Heart right ventricle (tissue), 16 donors: ENCODE measurements at regions not wholly inside any gene's neighbourhood (a gene's known extent, or its start where the extent isn't known, plus 50 kb on each side); places are given as distances from the start of the nearest gene placed in this dataset.

ENCODE experiments used
- ATAC-seq, 8 donors: fragments of 200-7000 bp; cut with Tn5 transposase; one replicate each; pipeline ENCODE4 v1.9.1; 2020; ENCODE audit warnings: mild to moderate bottlenecking in 8 of 8, moderate library complexity in 8 of 8, moderate number of reproducible peaks in 1 of 8
- DNase-seq, 2 donors: peaks; one replicate each; pipeline ENCODE4 v3.0.0-alpha.2; 2020
- H3K27ac ChIP-seq, 10 donors: fragments of 200-600 bp; sonication (generic) in 2 of 10; one replicate each; pipeline versions ENCODE4 v1.5.0 to v1.8.0; 2020 to 2022; ENCODE audit warnings: mild to moderate bottlenecking in 3 of 10
- H3K27me3 ChIP-seq, 7 donors: fragments of 200-600 bp; one replicate each; pipeline ENCODE4 v1.8.0; 2021 to 2022; ENCODE audit warnings: mild to moderate bottlenecking in 2 of 7
- H3K36me3 ChIP-seq, 9 donors: fragments of 200-600 bp; sonication (generic) in 1 of 9; one replicate each; pipeline versions ENCODE4 v1.5.0 to v1.8.0; 2020 to 2022; ENCODE audit warnings: mild to moderate bottlenecking in 2 of 9
- H3K4me1 ChIP-seq, 9 donors: fragments of 200-600 bp; sonication (generic) in 1 of 9; one replicate each; pipeline versions ENCODE4 v1.5.0 to v1.8.0; 2020 to 2022; ENCODE audit warnings: mild to moderate bottlenecking in 4 of 9
- H3K4me3 ChIP-seq, 10 donors: fragments of 200-600 bp; sonication (generic) in 2 of 10; one replicate each; pipeline versions ENCODE4 v1.5.0 to v1.8.0; 2020 to 2022; ENCODE audit warnings: mild to moderate bottlenecking in 7 of 10, moderate library complexity in 2 of 10
- H3K9me3 ChIP-seq, 11 donors: fragments of 200-600 bp in 10 of 11; sonication (generic) in 2 of 11; one replicate each; pipeline versions ENCODE4 v1.5.0 to v1.8.0; 2013 to 2022; ENCODE audit warnings: mild to moderate bottlenecking in 2 of 11, control low read depth in 1 of 11, moderate library complexity in 1 of 11
- CTCF ChIP-seq, 9 donors: fragments of 200-600 bp; sonication (generic) in 2 of 9; IDR thresholded peaks; one replicate each; pipeline versions ENCODE4 v1.5.0 to v1.8.0; 2021 to 2022; ENCODE audit warnings: antibody characterized with exemption in 9 of 9, mild to moderate bottlenecking in 5 of 9, moderate library complexity in 1 of 9
- WGBS, 2 donors: extraction: QIAGEN DNeasy Blood & Tissue Kit; methylation state at CpG; one replicate each; pipeline ENCODE4 v1.1.7; 2013; ENCODE audit warnings: inconsistent platforms in 1 of 2; 5-methylcytosine and 5-hydroxymethylcytosine counted together
- intact Hi-C, 10 donors: fragments of 100-400 bp; cut with DNase I; formaldehyde crosslinking; loops; one replicate each; pipeline versions ENCODE4 v1.11.1 to v1.14.2; 2022
- donor health status: Arrhythmogenic right ventricular cardiomyopathy.
- donor health status: ischemic (EF 13 %, LVEDD 7.1; RV severe dilation, severe dysfunction).
- donor health status: healthy with polysubstance abuse.
- donor health status: DM: no; HTN: yes; CAD: no.
- donor health status: DM: no; HTN: no; CAD: no.
- donor health status: ischemic (EF 25% LVEDD 6.9; RV normal size, moderate dysfunction).
- donor health status: ischemic (EF 25% LVEDD 5.7; RV mildly dilated, moderate dysfunction).
- donor health status: healthy.
- donor health status: DM: yes; HTN: yes; CAD: no.
- donor health status: Ischemic cardiomyopathy.
- donor health status: ischemic (EF 35%, LVEDD 5.7; RV mildly dilated, moderate dysfunction).
- donor health status: nonischemic (EF 11% LVEDD 7.7; RV severe dilation, severe dysfunction).
- donor health status: DM: yes; HTN: yes; CAD: no.
- donor health status: PGD.
- donor health status: ischemic (EF 29% LVEDD 5.4; RV normal size, mild dysfunction).
- donor health status: nonischemic (EF 23%, LVEDD 6.1; RV moderate dilation, normal function).

GRCh38 chr6:16063580-16063979, 65.3 kb upstream of the MYLIP start:
- Histone ChIP-seq H3K27ac (no peak overlapping the region), H3K4me3 (no peak overlapping the region), H3K36me3 (no peaks in the 10 kb centered on the region), H3K27me3 (no peaks in the 10 kb centered on the region), H3K4me1 (peaks cover 0 to under 1% (median 0%) of the 10 kb centered on the region in 9 donors), H3K9me3 (no peaks in the 10 kb centered on the region)
- no peak for ATAC-seq
- TF ChIP-seq CTCF (IDR thresholded peaks at IDR 0.05): no peak
- no peak for DNase-seq
- WGBS, 2 donors: 82 to 83% methylated on average over 1 of the region's 1 CpG
- intact Hi-C loops: no loop called here

- Histone ChIP-seq H3K27me3 (no peaks in the 10 kb centered on the region), H3K4me3 (no peak overlapping the region), H3K27ac (no peak overlapping the region), H3K9me3 (no peaks in the 10 kb centered on the region), H3K36me3 (no peaks in the 10 kb centered on the region), H3K4me1 (peaks cover 0 to 6% (median 0%) of the 10 kb centered on the region in 9 donors)
- DNase-seq: no peak
- no peak for ATAC-seq
- no peak for TF ChIP-seq CTCF (IDR thresholded peaks at IDR 0.05)
- intact Hi-C loops: no loop called here
- 95 to 96% methylated on average over 2 of the region's 2 CpGs for WGBS, 2 donors
Measured at GRCh38 chr6:16061818-16062217, 67.1 kb upstream of the MYLIP start.

- no peak overlapping the region for H3K4me3 ChIP-seq
- H3K36me3 ChIP-seq: no peaks in the 10 kb centered on the region
- peaks cover 0 to 6% (median 0%) of the 10 kb centered on the region in 9 donors for H3K4me1 ChIP-seq
- 70 to 75% methylated on average over 3 of the region's 3 CpGs for WGBS, 2 donors
- H3K27ac ChIP-seq: no peak overlapping the region
- ATAC-seq (no peak), DNase-seq (no peak)
- no peak for TF ChIP-seq CTCF (IDR thresholded peaks at IDR 0.05)
- intact Hi-C loops: no loop called here
- no peaks in the 10 kb centered on the region for H3K9me3 ChIP-seq
- no peaks in the 10 kb centered on the region for H3K27me3 ChIP-seq
Measured at GRCh38 chr6:16060039-16060438, 68.8 kb upstream of the MYLIP start.

- WGBS, 2 donors: 77 to 83% methylated on average over 7 of the region's 7 CpGs
- Histone ChIP-seq H3K4me1 (peaks cover 0 to 6% (median 0%) of the 10 kb centered on the region in 9 donors), H3K27ac (no peak overlapping the region), H3K4me3 (no peak overlapping the region), H3K9me3 (no peaks in the 10 kb centered on the region), H3K36me3 (no peaks in the 10 kb centered on the region), H3K27me3 (no peaks in the 10 kb centered on the region)
- intact Hi-C loops: no loop called here
- no peak for DNase-seq
- no peak for ATAC-seq
- no peak for TF ChIP-seq CTCF (IDR thresholded peaks at IDR 0.05)
Measured at GRCh38 chr6:16059496-16059895, 69.4 kb upstream of the MYLIP start.
